Testis (tissue), 2 donors: ENCODE measurements at regions not wholly inside any gene's neighbourhood (a gene's known extent, or its start where the extent isn't known, plus 50 kb on each side); places are given as distances from the start of the nearest gene placed in this dataset.

Experiments
- DNase-seq: peaks from one replicate; pipeline ENCODE4 v3.0.0-alpha.2; 2019
- H3K27ac ChIP-seq, 2 donors: fragments of 200-600 bp; sonication (generic); one replicate each; pipeline ENCODE4 v1.5.1; 2019
- H3K27me3 ChIP-seq: fragments of 200-600 bp; sonication (generic); one replicate; pipeline ENCODE4 v1.5.1; 2019
- H3K36me3 ChIP-seq: fragments of 200-600 bp; sonication (generic); one replicate; pipeline ENCODE4 v1.5.1; 2017; ENCODE audit warnings: low read depth; ENCODE audit errors: missing control alignments
- H3K4me1 ChIP-seq: fragments of 200-600 bp; sonication (generic); one replicate; pipeline ENCODE4 v1.5.1; 2019
- H3K4me3 ChIP-seq, 2 donors: fragments of 200-600 bp; sonication (generic); one replicate each; pipeline ENCODE4 v1.5.1; 2017 to 2019
- H3K9me3 ChIP-seq: fragments of 200-600 bp; sonication (generic); one replicate; pipeline ENCODE4 v1.5.1; 2017
- POLR2A ChIP-seq: fragments of 450-650 bp; IDR thresholded peaks from one replicate; pipeline ENCODE4 v1.6.1; 2017; ENCODE audit warnings: antibody characterized with exemption, mild to moderate bottlenecking, moderate library complexity
- WGBS, 2 donors: methylation state at CpG; one replicate each; pipeline ENCODE4 v1.1.5; 2018; 5-methylcytosine and 5-hydroxymethylcytosine counted together
- intact Hi-C: fragments of 100-400 bp; cut with DNase I; formaldehyde crosslinking; loops from one replicate; pipeline ENCODE4 v1.15.1; 2023; ENCODE audit warnings: low total_unique reads
- TF ChIP-seq, protein P1 (sequence below), 3 experiments: fragments of 450-650 bp in 2 of 3; fragments of 200-600 bp in 1 of 3; sonication (generic) in 1 of 3; IDR thresholded peaks; one replicate each; pipeline ENCODE4 v1.5.1; 2016 to 2019; ENCODE audit warnings: antibody characterized with exemption in 3 of 3, mild to moderate bottlenecking in 2 of 3, moderate library complexity in 1 of 3

DNA sequence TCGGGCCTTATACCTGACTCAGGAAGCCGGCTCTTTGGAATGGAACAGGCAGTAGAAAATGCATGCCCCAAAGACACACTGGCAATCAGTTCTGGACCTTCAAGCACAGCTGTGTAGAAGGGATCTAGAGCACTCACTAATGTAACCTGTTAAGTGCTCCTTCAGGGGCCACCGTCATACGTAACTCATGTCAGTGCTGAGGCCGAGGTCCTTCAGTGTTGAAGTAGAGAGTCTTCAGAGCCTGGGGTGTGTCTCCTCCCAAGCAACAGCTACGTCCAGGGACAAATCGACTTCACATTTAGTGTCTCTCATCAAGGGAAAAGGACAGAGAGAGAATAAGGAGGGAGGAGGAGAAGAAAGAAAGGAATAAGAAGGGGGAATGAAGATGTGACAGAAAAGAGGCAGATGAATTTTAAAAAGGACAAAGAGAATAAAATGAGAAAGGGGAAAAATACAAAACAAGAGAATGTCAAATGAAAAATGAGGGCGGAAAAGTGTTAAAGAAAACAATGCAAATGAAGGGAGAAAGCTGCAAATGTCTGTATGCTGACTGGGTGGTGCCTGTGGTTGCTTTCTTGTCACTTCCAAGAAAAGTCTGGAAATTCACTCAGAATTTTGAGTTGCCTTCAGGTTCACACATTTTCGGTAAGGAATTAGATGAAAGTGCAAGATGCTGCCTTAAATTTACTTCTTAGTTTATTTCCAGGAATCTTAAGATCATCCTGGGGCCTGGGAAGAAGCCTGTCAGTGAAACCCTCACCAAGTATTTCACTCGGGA is 989.4 kb downstream of the GRID1 start:
- H3K4me1 ChIP-seq, result no peaks in the 10 kb centered on the region
- no peak overlapping the region for H3K27ac ChIP-seq
- TF ChIP-seq POLR2A, result no peak
- TF ChIP-seq, protein P1, sequence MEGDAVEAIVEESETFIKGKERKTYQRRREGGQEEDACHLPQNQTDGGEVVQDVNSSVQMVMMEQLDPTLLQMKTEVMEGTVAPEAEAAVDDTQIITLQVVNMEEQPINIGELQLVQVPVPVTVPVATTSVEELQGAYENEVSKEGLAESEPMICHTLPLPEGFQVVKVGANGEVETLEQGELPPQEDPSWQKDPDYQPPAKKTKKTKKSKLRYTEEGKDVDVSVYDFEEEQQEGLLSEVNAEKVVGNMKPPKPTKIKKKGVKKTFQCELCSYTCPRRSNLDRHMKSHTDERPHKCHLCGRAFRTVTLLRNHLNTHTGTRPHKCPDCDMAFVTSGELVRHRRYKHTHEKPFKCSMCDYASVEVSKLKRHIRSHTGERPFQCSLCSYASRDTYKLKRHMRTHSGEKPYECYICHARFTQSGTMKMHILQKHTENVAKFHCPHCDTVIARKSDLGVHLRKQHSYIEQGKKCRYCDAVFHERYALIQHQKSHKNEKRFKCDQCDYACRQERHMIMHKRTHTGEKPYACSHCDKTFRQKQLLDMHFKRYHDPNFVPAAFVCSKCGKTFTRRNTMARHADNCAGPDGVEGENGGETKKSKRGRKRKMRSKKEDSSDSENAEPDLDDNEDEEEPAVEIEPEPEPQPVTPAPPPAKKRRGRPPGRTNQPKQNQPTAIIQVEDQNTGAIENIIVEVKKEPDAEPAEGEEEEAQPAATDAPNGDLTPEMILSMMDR (IDR thresholded peaks at IDR 0.05), result no peak
- DNase-seq, result no peak
- no peaks in the 10 kb centered on the region for H3K9me3 ChIP-seq
- H3K4me3 ChIP-seq, result no peak overlapping the region
- intact Hi-C loops, result no loop called here
- 89 to 92% methylated on average over 10 of the region's 10 CpGs for WGBS, 2 donors
- no peaks in the 10 kb centered on the region for H3K36me3 ChIP-seq
- no peaks in the 10 kb centered on the region for H3K27me3 ChIP-seq

DNA sequence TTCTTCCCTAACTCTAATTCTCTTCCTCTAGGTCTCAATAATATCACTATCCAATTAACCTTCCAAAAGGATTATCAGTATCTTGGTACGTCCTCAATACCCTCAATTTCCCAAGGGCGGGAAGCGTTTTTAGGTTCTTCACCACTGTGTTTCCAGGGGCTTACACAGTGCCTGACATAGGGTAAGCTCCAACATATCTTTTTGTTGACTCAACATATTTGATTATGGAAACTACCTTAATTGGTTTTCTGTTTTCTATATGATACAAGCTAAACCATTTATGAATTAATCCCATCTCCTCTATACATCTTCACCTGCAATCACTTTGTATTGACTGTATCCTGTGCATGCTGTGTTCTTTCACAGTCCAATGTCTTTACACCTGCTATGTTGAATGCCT is 987.3 kb downstream of the GRID1 start:
- no peaks in the 10 kb centered on the region for H3K9me3 ChIP-seq
- intact Hi-C loops, result no loop called here
- no peaks in the 10 kb centered on the region for H3K4me1 ChIP-seq
- TF ChIP-seq POLR2A, result no peak
- TF ChIP-seq, protein P1 (IDR thresholded peaks at IDR 0.05), result no peak
- H3K4me3 ChIP-seq, result no peak overlapping the region
- H3K27me3 ChIP-seq, result no peaks in the 10 kb centered on the region
- no peak for DNase-seq
- H3K36me3 ChIP-seq, result no peaks in the 10 kb centered on the region
- 84 to 95% methylated on average over 3 of the region's 3 CpGs for WGBS, 2 donors
- H3K27ac ChIP-seq, result no peak overlapping the region

DNA sequence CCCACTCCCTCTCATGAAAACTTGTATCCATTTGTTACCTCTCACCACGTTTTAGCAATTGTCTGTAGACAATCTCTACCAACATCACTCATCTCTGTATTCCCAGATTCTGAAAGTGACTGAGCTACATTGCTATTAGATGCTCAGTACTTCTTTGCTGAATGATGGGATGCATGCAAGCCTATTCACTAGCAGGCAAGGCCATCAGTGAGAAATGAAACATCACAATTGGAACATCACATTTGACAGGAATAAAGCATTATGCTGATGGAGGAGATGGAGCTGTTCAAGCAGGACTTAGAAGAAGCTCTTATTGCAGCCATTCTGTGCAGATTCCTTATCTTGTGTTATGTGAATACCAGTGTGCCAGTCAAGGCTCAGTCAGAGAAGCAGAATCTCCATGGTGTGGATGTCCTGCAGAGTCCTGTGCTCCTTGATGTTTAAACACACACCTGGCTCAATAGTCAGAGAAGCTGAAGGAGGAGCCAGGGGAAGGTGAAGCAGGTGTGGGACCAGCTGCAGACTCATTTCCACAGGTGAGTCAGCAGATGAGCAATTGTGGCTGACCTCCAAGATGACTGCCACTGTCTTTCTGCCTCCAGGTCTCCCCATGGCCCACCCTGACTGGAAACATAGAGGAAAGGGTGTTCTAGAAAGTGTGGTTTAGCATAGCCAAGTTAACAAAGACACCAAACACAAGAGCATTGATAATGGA is 965.5 kb downstream of the GRID1 start:
- Histone ChIP-seq H3K9me3 (no peaks in the 10 kb centered on the region), H3K27ac (no peak overlapping the region), H3K36me3 (no peaks in the 10 kb centered on the region), H3K4me1 (no peaks in the 10 kb centered on the region), H3K27me3 (no peaks in the 10 kb centered on the region), H3K4me3 (no peak overlapping the region)
- DNase-seq, result no peak
- 27 to 38% methylated on average over 1 of the region's 1 CpG for WGBS, 2 donors
- intact Hi-C loops, result no loop called here
- TF ChIP-seq, protein P1 (IDR thresholded peaks at IDR 0.05), result no peak
- TF ChIP-seq POLR2A, result no peak

DNA sequence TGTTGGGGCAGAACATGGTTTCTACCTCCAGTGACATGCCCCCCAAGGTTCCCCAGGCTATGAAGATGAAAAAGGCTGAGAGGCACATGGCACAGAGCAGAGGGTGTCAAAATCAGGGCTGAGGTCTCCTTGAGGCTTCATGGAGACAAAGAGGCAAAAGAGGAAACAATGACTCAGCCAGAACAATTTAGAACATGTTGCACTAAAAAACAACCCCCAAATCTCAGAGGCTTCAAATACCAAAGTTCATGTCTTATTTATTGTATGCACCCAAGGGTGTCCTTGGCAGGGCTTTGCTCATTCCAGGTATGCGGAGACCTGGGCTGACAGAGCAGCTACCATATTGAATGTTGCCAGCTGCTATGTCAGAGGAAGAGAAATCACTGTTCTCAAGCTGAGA is 964.1 kb downstream of the GRID1 start:
- no peak overlapping the region for H3K4me3 ChIP-seq
- intact Hi-C loops, result no loop called here
- TF ChIP-seq, protein P1 (IDR thresholded peaks at IDR 0.05), result no peak
- no peak for TF ChIP-seq POLR2A
- no peaks in the 10 kb centered on the region for H3K4me1 ChIP-seq
- H3K36me3 ChIP-seq, result no peaks in the 10 kb centered on the region
- no peaks in the 10 kb centered on the region for H3K9me3 ChIP-seq
- DNase-seq, result no peak
- 96 to 100% methylated on average over 1 of the region's 1 CpG for WGBS, 2 donors
- no peaks in the 10 kb centered on the region for H3K27me3 ChIP-seq
- H3K27ac ChIP-seq, result no peak overlapping the region
